ENCODE measurements at regions not wholly inside any gene's neighbourhood (a gene's known extent, or its start where the extent isn't known, plus 50 kb on each side); places are given as distances from the start of the nearest gene placed in this dataset.
A peak's percentile ranks its signal among the peaks of the same experiment; 100 is the strongest.
"Not testable (repeated sequence)": the region's sequence is repeated elsewhere in the genome, so short reads cannot be mapped to it uniquely, and the experiment has no call there.

DNA sequence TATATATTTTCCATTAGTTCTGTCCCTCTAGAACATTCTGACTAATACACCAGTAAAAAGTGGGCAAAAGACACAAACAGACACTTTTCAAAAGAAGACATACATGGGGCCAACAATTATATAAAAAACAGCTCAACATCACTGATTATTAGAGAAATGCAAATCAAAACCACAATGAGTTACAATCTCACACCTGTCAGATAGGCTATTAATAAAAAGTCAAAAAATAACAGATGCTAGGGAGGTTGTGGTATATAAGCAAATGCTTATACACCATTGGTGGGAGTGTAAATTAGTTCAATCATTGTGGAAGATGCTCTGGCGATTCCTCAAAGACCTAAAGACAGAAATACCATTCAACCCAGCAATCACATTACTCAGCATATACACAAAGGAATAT, 1707.8 kb downstream of the GRIK2 start:
- Histone ChIP-seq H3K36me3 (ENCODE audit: control insufficient read depth, insufficient read depth, low read length) (no peaks in the 10 kb centered on the region), H3K9ac (ENCODE audit: insufficient read depth in 1 of 2, low read depth in 2 of 2, low read length in 2 of 2) (no peak overlapping the region), H3K27me3 (ENCODE audit: control insufficient read depth in 2 of 2, insufficient read depth in 2 of 2, low read length in 2 of 2) (no peaks in the 10 kb centered on the region), H2AFZ (ENCODE audit: low read depth, low read length) (no peak overlapping the region), H3K4me2 (ENCODE audit: insufficient read depth, low read length) (no peak overlapping the region), H3K9me1 (ENCODE audit: control insufficient read depth, insufficient read depth, low read length) (no peaks in the 10 kb centered on the region), H3K79me2 (ENCODE audit: control insufficient read depth, insufficient read depth, low read length) (no peaks in the 10 kb centered on the region), H4K20me1 (replicated peaks; ENCODE audit: control insufficient read depth, insufficient read depth, low read length) (no peaks in the 10 kb centered on the region), H3K4me1 (replicated peaks in 1 of 2; ENCODE audit: control insufficient read depth in 2 of 2, insufficient read depth in 2 of 2, low read length in 2 of 2) (no peaks in the 10 kb centered on the region), H3K4me3 (no peak overlapping the region), H3K27ac (ENCODE audit: extremely low read depth, low read depth, low read length) (no peak overlapping the region), H3K9me3 (replicated peaks; ENCODE audit: control insufficient read depth, insufficient read depth, low read depth, low read length) (no peaks in the 10 kb centered on the region; the same call in 1 of the 2 replicates)
- TF ChIP-seq RAD21 (CRISPR knock-in tag; conservative IDR thresholded peaks at IDR 0.05 in 1 of 2, IDR thresholded peaks at IDR 0.05 in 1 of 2) = no peak
- in situ Hi-C loops (cut with MboI) (no loop called here), intact Hi-C loops (cut with micrococcal nuclease) (no loop called here)
- ATAC-seq (no peak), DNase-seq (ENCODE audit: extremely low read depth in 1 of 4, low spot score in 3 of 4) (no peak), FAIRE-seq (no peak)
- 0% methylated on average over 1 of the region's 1 CpG for WGBS (ENCODE audit: insufficient coverage, low coverage, missing lambda C conversion rate)
- CTCF ChIA-PET (ENCODE audit: low intra/inter-chr PET ratio) = no interaction called here
- no TSS peak for BruUV-seq (replicated peaks)
- POLR2A ChIA-PET = no interaction called here

DNA sequence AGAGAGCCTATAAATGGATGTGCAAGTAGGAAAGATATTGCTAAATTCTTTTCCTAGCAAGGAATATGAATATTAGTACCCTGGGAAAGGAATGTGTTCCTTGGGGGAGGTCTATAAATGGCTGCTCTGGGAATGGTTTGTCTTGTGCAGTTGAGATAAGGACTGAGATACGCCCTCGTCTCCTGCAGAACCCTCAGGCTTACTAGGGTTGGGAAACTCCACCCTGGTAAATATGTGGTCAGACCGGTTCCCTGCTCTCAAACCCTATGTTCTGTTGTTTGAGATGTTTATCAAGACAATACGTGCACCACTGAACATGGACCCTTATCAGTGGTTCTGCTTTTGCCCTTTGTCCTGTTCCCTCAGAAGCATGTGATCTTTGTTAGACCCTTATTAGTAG, 1698.9 kb downstream of the GRIK2 start:
- intact Hi-C loops (cut with micrococcal nuclease); H3K9ac ChIP-seq (ENCODE audit: insufficient read depth in 1 of 2, low read depth in 2 of 2, low read length in 2 of 2); H3K27me3 ChIP-seq (ENCODE audit: control insufficient read depth in 2 of 2, insufficient read depth in 2 of 2, low read length in 2 of 2); H3K27ac ChIP-seq (ENCODE audit: extremely low read depth, low read depth, low read length); H2AFZ ChIP-seq (ENCODE audit: low read depth, low read length); H3K9me1 ChIP-seq (ENCODE audit: control insufficient read depth, insufficient read depth, low read length); CTCF ChIA-PET (ENCODE audit: low intra/inter-chr PET ratio); H3K36me3 ChIP-seq (ENCODE audit: control insufficient read depth, insufficient read depth, low read length); H3K4me2 ChIP-seq (ENCODE audit: insufficient read depth, low read length); BruUV-seq (replicated peaks); FAIRE-seq; ATAC-seq; POLR2A ChIA-PET; H3K4me1 ChIP-seq (replicated peaks in 1 of 2; ENCODE audit: control insufficient read depth in 2 of 2, insufficient read depth in 2 of 2, low read length in 2 of 2); H3K4me3 ChIP-seq; in situ Hi-C loops (cut with MboI); H3K79me2 ChIP-seq (ENCODE audit: control insufficient read depth, insufficient read depth, low read length); H3K9me3 ChIP-seq (replicated peaks; ENCODE audit: control insufficient read depth, insufficient read depth, low read depth, low read length); H4K20me1 ChIP-seq (replicated peaks; ENCODE audit: control insufficient read depth, insufficient read depth, low read length): not testable (repeated sequence)
- 2% methylated on average over 4 of the region's 4 CpGs for WGBS (ENCODE audit: insufficient coverage, low coverage, missing lambda C conversion rate)
- peak in 1 of 4 experiments; percentile 2 for DNase-seq (ENCODE audit: extremely low read depth in 1 of 4, low spot score in 3 of 4)
